Pons (tissue), 1 donor: ENCODE measurements at regions not wholly inside any gene's neighbourhood (a gene's known extent, or its start where the extent isn't known, plus 50 kb on each side); places are given as distances from the start of the nearest gene placed in this dataset.

Source experiments
- DNase-seq: peaks from one replicate; pipeline ENCODE4 v3.0.0-alpha.2; 2016; ENCODE audit warnings: low spot score

DNA sequence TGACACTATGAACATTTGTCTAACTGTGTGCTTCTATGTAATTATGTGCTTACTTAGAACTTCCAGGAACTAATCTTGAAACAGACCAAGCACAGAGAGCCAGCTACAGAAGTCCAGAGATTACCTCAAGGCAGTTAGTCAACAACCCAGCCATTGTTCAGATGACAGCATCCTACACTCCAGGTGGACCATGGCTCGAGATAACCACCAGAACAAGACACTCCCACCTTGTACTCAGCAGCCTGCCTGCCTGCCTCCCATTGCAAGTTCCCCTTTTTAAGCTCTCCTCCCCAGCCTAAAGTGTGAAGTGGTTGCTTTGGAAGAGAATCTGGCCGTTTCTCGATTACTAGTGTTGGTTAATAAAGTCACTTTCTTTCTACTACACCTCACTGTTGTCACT is 1080.6 kb upstream of the LRRN3 start:
- no peak for DNase-seq

DNA sequence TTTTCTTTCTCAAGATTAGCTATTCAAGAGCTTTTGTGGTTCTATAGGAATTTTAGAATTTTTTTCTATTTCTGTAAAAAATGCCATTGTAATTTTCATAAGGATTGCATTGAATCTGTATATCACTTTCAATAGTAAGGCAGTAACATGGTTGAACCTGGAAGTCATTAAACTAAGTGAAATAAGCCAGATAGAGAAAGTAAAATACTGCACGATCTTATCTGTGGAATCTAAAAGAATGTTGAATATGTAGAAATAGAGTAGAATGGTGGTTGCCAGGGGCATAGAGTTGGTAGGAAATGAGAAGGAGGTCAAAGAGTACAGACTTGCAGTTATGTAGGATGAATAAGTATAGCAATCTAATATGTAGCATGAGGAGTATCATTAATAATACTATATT is 1073.5 kb upstream of the LRRN3 start:
- no peak for DNase-seq

DNA sequence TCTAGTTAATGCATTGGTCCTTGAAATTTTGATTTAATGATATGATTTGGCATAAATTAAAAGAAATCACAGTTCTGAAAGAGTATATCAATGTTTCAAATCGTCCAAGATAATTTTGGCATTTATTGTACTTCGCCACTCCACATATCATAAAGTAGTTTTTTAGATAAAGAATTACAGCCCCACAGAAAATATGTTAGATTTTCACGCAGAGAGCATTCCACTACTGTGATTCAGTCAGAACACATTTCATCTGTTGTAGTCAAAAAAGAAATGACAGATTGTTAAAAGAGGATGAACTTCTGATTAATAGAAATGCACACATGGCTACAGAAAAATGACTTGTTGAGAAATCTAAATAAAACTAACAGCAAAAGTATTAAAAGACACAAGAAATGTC is 1063.5 kb upstream of the LRRN3 start:
- no peak for DNase-seq

DNA sequence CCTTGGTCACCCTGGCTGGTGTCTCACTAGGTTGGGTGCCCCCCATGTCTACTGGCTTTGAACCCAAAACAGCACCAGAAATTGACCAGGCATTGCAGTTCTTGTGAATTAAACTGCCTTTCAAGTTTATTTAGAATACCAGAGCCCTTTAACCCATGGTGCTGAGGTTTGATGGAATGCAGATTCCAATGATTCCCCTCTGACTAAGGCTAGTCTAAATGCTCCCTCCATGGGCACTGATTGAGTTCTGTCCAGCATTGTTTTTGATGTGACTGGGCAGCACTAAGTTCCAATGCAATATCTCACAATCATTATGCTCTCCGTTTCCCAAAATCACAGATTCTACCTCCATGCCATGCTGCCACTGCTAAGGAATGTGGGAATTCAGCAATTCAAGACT is 1047.4 kb upstream of the LRRN3 start:
- DNase-seq, result no peak

DNA sequence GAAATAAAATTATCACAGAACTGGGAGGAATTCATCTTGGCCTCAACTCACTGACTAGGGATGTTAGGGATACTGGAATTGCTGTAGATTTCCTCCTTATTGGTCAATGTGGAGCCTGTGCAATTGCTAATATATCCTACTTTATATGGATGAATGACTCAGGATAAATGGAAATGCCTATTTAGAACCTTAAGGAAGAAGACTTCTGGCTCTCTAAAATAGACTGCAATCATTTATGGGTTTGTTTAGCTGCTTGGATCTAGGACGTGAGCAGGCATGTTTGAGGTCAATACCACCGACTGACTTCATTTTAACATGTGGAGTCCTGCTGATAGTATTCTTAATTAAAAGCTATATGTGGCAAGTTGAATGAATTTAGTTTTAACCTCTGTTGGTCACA is 1040.1 kb upstream of the LRRN3 start:
- no peak for DNase-seq

DNA sequence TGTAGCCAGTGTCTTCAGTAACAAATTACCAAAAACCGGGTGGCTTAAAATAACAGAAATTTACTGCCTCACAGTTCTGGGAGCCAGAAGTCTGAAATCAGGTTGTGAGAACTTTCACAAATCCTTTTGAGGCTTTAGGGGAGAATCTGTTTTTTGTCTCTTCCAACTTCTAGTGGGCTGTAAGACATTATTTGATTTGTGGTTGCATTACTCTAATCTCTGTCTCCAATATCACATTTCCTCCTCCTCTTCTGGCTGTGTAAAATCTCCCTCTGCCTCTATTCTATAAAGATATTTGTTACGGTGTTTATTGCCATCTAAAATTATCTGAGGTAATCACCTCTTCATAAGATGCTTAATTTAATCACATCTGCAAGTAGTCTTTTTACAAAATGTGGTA is 1039.6 kb upstream of the LRRN3 start:
- no peak for DNase-seq

DNA sequence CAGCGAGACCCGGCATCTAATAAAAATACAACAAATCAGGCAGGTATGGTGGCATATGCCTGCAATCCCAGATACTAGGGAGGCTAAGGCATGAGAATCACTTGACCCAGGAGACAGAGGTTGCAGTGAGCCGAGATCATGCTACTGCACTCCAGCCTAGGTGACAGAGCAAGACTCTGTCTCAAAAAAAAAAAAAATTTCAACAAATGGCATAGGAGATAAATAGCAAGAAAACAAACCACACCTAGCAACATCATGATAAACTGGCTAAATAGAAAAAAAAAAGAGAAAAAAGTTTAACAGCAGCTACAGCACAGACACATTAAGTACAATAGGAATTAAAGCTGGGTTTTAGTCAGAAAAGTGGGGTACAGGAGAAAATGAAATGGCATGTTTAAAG is 1034.6 kb upstream of the LRRN3 start:
- DNase-seq, result no peak

DNA sequence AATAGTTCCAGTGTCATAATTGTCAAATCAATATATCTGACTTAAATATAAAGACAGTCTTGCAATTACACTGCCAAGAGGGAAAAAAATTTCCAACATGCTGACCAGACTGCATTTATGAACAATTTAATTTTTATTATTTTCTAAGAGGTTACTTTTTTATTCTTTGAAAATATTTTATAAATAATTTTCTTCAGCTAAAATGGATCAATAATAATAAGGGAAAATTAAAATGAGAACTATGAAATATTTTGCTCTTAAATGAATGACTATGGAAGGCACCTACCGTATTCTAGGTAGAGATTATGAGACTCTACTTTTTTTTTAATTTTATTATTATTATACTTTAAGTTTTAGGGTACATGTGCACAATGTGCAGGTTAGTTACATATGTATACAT is 1032.5 kb upstream of the LRRN3 start:
- DNase-seq, result no peak

DNA sequence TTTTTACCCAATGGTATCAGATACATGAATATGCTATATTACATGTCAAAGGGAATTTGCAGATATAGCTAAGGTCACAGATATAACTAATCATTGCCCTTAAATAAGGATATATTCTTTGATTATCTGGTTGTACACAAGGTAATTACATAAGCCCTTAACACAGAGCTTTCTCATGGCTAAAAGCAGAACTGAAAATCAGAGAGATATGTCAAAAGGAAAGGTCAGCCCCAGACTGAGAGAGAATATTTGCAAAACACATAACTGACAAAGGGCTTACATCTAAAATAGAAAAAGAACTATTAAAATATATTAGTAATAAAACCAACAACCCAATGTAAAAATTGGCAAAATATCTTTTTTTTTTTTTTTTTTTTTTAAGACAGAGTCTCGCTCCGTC is 1029.5 kb upstream of the LRRN3 start:
- no peak for DNase-seq

DNA sequence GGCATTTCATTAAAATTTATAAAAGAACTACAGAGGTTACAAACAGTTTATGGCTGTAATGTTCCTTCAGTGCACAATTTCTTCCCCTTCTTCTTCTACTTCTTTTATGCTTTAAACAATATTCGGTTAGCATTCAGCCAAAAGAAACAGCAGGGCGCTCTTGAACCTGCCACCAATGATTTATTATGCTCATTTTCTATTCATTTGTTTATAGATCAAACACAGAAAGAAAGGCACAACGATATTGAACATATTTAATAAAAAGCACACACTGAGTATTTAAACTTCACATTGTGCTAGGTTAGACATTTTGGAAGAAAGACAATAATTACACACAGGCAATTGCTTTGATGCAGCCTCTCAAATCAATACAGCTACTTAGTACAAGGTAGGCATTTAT is 1025.8 kb upstream of the LRRN3 start:
- no peak for DNase-seq

DNA sequence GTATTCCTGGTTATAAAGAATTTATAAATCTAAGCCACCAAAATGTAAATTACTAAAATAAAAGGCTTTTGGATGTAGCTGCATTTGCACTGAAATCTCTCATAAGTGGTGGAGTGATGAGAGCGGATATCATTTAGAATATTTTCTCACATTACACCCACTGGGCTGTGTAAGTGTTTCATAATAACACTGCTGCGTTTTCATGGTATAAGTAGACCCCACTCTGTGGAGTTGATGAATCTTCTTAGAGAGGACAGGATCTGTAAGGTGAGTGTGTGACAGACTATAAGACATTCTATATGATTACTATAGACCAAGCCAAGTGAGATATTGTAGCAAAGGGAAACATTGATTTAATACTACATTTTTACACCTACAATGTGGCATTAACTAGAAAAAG is 1024.1 kb upstream of the LRRN3 start:
- DNase-seq, result no peak

DNA sequence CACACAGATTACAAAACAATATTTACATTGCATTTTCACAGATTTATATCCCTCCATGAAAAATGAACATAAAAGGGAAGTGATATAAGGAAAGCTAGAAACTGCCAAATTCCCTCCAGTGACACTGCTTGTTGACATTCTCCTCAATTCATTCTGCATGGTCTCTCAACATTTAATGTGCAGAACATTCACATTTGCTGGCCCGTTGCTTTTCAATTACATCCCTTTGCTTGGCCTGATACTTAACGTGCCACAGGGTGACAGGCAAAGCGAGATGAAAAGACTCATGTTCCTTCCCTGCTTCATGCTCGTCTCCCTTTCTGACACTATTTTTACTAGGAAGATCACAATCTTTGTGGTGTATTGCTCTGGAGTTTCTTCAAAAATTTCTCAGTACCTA is 1019.7 kb upstream of the LRRN3 start:
- DNase-seq, result no peak

DNA sequence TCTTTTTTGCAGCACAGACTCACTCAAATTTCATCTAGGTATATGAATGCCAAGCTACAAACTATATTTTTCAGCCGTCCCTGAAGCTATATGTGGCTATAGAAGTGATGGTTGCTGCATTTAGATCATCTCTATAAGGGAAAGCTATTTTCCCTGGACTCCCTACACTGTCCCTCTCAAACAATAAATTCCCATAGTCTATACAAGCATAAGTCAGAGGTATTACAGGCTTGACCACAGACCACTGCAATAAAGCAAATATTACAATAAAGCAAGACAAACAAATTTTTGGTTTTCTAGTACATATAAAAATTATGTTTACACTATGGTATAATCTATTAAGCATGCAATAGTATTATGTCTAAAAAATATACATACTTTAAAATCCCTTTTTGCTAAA is 1015.5 kb upstream of the LRRN3 start:
- no peak for DNase-seq

DNA sequence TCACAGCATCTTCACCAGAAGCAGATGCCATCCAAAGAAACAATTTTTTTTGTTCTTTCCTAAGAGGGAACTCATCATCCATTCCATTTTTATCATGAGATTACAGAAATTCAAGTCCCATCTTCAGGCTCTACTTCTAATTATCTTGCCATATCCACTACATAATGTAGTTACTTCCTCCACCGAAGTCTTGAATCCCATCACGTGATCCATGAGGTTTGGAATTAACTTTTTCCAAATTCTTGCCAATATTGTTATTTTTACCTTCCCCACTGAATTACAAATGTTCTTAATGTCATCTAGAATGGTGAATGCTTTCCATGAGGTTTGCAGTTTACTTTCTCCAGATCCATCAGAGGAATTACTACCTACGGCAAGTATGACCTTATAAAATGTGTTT is 1014.7 kb upstream of the LRRN3 start:
- no peak for DNase-seq

DNA sequence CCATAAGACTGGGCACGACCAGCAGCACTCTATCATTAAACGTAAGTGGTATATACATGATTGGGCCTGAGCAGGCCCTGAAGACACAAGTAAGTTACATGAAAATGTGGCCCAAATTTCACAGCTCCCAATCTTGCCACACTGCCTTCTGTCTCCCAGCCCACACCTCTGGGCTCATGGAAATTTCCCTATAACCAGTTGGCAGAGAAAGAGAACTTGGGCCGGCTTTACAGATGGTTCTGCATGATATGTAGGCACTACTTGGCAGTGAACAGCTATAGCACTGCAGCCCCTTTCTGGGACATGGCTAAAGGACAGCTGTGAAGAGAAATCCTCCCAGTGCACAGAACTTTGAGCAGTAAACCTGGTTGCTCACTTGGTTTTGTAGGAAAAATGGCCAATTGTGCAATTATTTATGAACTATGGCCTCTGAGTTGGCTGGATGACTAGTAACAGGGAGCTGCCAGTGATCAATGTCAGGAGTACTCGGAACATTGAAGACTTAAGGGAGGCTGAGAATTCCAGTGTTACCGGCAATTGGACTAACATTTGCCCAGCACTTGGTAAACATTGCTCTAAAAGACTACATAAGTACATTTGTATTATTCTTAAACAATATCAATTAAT is 1006.6 kb upstream of the LRRN3 start:
- peak; percentile 2 for DNase-seq

DNA sequence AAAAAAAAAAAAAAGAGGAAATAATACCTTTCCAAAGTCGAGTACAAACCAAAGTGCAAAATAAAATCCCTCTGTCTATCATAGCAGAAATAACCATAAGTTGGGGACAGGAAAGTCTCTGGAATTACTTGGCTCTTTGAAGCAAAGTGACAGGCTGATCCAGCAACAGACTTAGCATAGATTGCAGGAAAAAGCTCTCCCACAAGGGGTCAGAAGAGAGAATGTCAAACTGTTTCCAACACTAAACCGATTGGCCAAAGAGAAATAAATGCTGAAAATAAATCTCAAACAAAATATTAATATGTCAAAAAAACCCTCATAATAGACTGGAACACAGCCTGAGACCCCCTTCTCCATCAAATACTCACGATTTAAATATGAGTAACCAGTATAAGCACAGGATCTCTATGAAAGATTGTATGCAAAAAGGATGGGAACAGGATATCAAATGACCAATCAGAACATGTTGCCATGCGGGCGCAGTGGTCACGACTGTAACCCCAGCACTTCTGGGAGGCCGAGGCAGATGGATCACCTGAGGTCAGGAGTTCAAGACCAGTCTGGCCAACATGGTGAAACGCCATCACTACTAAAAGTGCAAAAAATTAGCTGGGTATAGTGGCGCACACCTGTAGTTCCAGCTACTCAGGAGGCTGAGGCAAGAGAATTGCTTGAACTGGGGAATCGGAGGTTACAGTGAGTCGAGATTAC is 1000.7 kb upstream of the LRRN3 start:
- DNase-seq, result no peak

DNA sequence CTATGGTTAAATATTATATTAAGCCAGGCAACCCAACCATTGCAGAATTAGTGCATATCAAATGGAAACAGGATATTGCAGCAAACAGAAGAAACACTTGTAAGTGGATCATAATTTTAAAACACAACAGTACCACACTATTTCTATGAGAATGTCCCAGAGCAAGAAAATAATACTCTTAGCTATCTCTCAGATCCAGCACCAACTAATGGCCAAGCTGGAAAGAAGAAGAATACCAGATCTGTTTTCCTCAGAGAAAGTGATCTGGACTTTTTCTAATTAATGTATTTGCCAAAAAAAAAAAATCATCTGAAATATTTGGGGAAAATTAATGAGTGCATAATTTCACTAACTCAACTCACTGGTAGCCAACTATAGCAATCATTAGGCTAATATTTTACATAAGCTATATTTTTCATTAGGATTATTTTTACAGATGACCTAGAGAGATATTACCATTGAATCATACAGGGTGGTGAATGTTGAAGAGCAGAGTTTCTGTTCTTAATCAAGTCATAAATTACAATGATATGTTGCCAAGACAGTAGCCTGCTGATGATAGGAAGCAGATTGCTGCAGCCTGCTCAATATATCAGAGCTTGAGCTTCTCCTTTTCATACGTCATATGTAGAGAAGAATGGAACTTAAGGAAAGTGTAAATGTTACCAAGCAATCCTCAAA is 995.4 kb upstream of the LRRN3 start:
- no peak for DNase-seq

DNA sequence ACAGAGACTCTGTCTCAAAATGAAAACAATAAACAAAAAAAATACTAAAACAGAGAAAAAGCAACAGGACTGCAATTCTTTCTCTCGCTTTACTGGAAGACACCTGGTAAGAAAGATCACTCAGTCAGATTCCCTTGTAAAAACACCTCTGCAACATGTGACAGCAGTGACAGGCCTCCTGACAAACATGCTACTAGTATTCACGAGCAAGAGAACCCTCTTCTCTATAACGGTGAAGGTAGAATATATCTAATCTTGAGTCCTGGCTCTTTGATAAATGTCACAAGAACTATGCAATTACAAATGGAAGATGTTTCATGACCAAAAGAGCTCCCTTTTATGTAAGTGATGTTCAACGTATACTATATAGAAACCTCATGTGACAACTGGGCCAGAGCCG is 986.7 kb upstream of the LRRN3 start:
- no peak for DNase-seq

DNA sequence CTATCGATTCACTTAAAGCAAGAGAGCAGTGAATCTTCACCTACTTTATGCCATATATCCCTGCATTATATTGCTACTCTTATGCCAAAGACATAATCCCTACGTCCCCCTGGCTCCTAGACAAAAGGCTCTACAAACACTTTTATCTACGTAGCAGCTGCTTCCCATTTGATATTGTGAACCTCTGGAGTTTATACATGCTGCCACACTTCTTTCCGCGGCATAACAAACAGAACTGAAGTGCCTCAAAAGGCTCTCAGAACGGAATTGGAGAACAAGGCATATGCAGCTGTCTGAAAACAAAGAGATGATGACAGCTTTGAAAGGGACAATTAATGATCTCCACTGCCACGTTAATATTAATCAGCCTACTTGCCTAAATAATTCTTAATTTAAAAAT is 985.6 kb upstream of the LRRN3 start:
- no peak for DNase-seq

DNA sequence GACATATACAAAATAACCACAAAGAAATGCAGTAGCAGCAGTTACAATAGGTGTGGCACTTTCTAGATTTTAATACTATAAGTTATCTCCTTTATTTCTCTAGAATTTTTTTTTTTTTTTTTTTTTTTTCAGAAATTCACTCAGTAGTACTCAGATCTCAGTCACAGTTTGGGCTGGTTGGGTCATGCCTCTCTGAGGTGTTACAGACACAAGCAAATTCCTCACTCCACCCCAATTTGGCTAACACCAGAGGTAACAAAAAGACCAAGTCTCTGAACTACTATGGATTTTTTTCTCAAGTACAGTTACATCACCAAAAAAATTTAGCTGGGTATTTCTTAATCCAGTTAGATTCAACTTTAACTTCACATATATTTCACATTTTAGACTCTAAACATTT is 985.1 kb upstream of the LRRN3 start:
- DNase-seq, result no peak

DNA sequence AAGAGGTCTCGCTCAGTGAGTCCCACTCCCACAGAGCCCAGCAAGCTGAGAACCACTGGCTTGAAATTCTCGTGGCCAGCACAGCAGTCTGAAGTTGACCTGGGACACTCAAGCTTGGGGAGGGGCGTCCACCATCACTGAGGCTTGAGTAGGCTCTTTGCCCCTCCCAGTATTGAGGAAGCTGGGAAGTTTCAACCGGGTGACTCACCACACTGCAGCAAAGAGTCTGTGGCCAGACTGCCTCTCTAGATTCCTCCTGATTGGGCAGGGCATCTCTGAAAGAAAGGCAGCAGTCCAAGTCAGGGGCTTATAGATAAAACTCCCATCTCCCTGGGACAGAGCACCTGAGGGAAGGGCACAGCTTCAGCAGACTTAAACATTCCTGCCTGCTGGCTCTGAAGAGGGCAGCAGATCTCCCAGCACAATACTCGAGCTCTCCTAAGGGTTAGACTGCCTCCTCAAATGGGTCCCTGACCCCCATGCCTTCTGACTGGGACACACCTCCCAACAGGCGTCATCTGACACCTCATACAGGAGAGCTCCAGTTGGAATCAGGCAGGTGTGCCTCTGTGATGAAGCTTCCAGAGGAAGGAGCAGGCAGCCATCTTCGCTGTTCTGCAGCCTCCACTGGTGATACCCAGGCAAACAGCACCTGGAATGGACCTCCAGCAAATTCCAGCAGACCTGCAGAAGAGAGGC is 970.9 kb upstream of the LRRN3 start:
- DNase-seq, result no peak

DNA sequence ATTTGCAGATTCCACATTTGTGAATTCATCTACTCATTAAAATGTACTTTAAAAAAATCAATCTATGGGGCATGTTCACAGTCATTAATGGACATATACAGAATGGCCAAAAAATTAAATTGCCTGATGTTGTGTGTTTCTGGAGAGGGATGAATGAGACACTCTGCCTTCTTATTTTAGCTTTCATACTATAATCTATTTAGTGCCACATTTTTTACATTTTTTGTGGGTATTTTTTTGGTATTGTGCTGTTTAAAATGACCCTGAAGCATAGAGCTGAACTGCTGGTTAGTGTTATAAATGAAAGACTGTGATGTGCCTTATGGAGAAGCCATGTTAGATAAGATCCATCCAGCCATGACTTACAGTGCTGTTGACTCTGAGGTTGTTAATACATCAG is 961.8 kb upstream of the LRRN3 start:
- no peak for DNase-seq

DNA sequence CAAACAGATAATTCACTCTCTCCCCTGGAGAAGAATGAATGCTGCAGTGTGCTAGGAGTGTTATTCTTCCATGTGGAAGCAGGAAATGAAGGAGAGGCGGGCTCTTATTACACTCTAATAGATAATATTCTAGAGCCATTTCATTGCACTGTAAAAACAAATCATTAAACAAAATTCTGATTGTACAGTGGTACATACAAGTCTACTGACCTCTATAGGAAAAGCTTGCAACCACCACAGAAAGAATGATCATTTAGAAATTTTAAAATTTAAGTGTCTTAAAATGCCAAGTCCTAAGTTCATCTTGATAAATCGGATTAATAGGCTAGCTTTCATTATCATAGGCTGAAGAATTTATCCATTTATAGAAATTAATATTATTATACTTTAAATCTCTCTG is 960.3 kb upstream of the LRRN3 start:
- no peak for DNase-seq
